HG03575 (cell line): ENCODE measurements at regions not wholly inside any gene's neighbourhood (a gene's known extent, or its start where the extent isn't known, plus 50 kb on each side); places are given as distances from the start of the nearest gene placed in this dataset.

ENCODE experiments used
- ATAC-seq: cut with Tn5 transposase; IDR thresholded peaks from one replicate; pipeline ENCODE4 v1.9.1; 2021; ENCODE audit not compliant: unreplicated experiment, insufficient number of reproducible peaks, low FRiP score; ENCODE audit errors: extremely low read depth

GRCh38 chr5:125538469-125538868 is 792.0 kb upstream of the ZNF608 start:
- ATAC-seq, result no peak

- no peak for ATAC-seq
These were observed 794.6 kb upstream of the ZNF608 start for GRCh38 chr5:125541085-125541484.

- ATAC-seq, result no peak
These were observed 803.0 kb upstream of the ZNF608 start for GRCh38 chr5:125549322-125549911.

GRCh38 chr5:125550274-125550673 is 803.8 kb upstream of the ZNF608 start:
- ATAC-seq, result no peak

GRCh38 chr5:125551246-125551645 is 804.8 kb upstream of the ZNF608 start:
- ATAC-seq, result no peak

- ATAC-seq, result no peak
These were observed 805.4 kb upstream of the ZNF608 start for GRCh38 chr5:125551797-125552196.

- ATAC-seq, result no peak
These were observed 806.0 kb upstream of the ZNF608 start for GRCh38 chr5:125552486-125552885.

- no peak for ATAC-seq
These were observed 807.9 kb upstream of the ZNF608 start for GRCh38 chr5:125554355-125554754.

GRCh38 chr5:125555591-125555990 is 809.2 kb upstream of the ZNF608 start:
- ATAC-seq, result no peak

- ATAC-seq, result no peak
These were observed 811.6 kb upstream of the ZNF608 start for GRCh38 chr5:125558016-125558415.

- ATAC-seq, result no peak
These were observed 812.0 kb upstream of the ZNF608 start for GRCh38 chr5:125558466-125558865.

GRCh38 chr5:125559296-125559695 is 812.9 kb upstream of the ZNF608 start:
- no peak for ATAC-seq

GRCh38 chr5:125560476-125561225 is 814.2 kb upstream of the ZNF608 start:
- no peak for ATAC-seq

GRCh38 chr5:125564317-125564975 is 818.0 kb upstream of the ZNF608 start:
- no peak for ATAC-seq

- ATAC-seq, result no peak
These were observed 828.1 kb upstream of the ZNF608 start for GRCh38 chr5:125574491-125575044.

GRCh38 chr5:125575171-125575890 is 828.9 kb upstream of the ZNF608 start:
- ATAC-seq, result no peak

- no peak for ATAC-seq
These were observed 829.6 kb upstream of the ZNF608 start for GRCh38 chr5:125575891-125576505.

- ATAC-seq, result no peak
These were observed 830.4 kb upstream of the ZNF608 start for GRCh38 chr5:125576822-125577221.

GRCh38 chr5:125578551-125578950 is 832.1 kb upstream of the ZNF608 start:
- ATAC-seq, result no peak
